Heart left ventricle (tissue), 13 donors: ENCODE measurements at regions not wholly inside any gene's neighbourhood (a gene's known extent, or its start where the extent isn't known, plus 50 kb on each side); places are given as distances from the start of the nearest gene placed in this dataset.

Experiments
- POLR2A ChIP-seq, 2 donors: fragments of 450-650 bp; IDR thresholded peaks; one replicate each; pipeline ENCODE4 v1.6.1; 2017; ENCODE audit warnings: antibody characterized with exemption in 2 of 2, mild to moderate bottlenecking in 2 of 2, moderate library complexity in 2 of 2
- TF ChIP-seq, protein P1 (sequence below), 12 donors: fragments of 200-600 bp; sonication (generic) in 4 of 12; IDR thresholded peaks; one replicate each; pipeline versions ENCODE4 v1.5.0 to v1.8.0; 2018 to 2022; ENCODE audit warnings: antibody characterized with exemption in 12 of 12, mild to moderate bottlenecking in 5 of 12
- donor health status: ischemic (EF 13 %, LVEDD 7.1; RV severe dilation, severe dysfunction).
- donor health status: DM: no; HTN: yes; CAD: no.
- donor health status: DM: no; HTN: no; CAD: no.
- donor health status: ischemic (EF 25% LVEDD 6.9; RV normal size, moderate dysfunction).
- donor health status: ischemic (EF 25% LVEDD 5.7; RV mildly dilated, moderate dysfunction).
- donor health status: ischemic (EF 35%, LVEDD 5.7; RV mildly dilated, moderate dysfunction).
- donor health status: nonischemic (EF 11% LVEDD 7.7; RV severe dilation, severe dysfunction).
- donor health status: DM: yes; HTN: yes; CAD: no.
- donor health status: PGD.
- donor health status: ischemic (EF 29% LVEDD 5.4; RV normal size, mild dysfunction).
- donor health status: nonischemic (EF 23%, LVEDD 6.1; RV moderate dilation, normal function).

- TF ChIP-seq, protein P1, sequence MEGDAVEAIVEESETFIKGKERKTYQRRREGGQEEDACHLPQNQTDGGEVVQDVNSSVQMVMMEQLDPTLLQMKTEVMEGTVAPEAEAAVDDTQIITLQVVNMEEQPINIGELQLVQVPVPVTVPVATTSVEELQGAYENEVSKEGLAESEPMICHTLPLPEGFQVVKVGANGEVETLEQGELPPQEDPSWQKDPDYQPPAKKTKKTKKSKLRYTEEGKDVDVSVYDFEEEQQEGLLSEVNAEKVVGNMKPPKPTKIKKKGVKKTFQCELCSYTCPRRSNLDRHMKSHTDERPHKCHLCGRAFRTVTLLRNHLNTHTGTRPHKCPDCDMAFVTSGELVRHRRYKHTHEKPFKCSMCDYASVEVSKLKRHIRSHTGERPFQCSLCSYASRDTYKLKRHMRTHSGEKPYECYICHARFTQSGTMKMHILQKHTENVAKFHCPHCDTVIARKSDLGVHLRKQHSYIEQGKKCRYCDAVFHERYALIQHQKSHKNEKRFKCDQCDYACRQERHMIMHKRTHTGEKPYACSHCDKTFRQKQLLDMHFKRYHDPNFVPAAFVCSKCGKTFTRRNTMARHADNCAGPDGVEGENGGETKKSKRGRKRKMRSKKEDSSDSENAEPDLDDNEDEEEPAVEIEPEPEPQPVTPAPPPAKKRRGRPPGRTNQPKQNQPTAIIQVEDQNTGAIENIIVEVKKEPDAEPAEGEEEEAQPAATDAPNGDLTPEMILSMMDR (IDR thresholded peaks at IDR 0.05): no peak
- no peak for TF ChIP-seq POLR2A (IDR thresholded peaks at IDR 0.05)
These were observed 412.6 kb downstream of the PRDM2 start for GRCh38 chr1:14112613-14113012.
